Astrocyte of the spinal cord (primary cell): ENCODE measurements at regions not wholly inside any gene's neighbourhood (a gene's known extent, or its start where the extent isn't known, plus 50 kb on each side); places are given as distances from the start of the nearest gene placed in this dataset.

Source experiments
- DNase-seq: peaks from one replicate; pipeline ENCODE4 v3.0.0; 2011; ENCODE audit warnings: low read depth, low spot score
- H3K4me3 ChIP-seq: 2 replicates; pipeline ENCODE4 v1.5.1; 2011; ENCODE audit warnings: low read depth, mild to moderate bottlenecking, low read length, moderate library complexity
- in situ Hi-C: cut with HindIII; loops from 2 replicates; pipeline ENCODE4 v1.10.0; 2017; ENCODE audit warnings: low sequenced_read_pairs
- TF ChIP-seq, protein P1 (sequence below): IDR thresholded peaks from 2 replicates; pipeline ENCODE4 v1.5.1; 2012; ENCODE audit warnings: low read depth, mild to moderate bottlenecking, low read length, inconsistent platforms

DNA sequence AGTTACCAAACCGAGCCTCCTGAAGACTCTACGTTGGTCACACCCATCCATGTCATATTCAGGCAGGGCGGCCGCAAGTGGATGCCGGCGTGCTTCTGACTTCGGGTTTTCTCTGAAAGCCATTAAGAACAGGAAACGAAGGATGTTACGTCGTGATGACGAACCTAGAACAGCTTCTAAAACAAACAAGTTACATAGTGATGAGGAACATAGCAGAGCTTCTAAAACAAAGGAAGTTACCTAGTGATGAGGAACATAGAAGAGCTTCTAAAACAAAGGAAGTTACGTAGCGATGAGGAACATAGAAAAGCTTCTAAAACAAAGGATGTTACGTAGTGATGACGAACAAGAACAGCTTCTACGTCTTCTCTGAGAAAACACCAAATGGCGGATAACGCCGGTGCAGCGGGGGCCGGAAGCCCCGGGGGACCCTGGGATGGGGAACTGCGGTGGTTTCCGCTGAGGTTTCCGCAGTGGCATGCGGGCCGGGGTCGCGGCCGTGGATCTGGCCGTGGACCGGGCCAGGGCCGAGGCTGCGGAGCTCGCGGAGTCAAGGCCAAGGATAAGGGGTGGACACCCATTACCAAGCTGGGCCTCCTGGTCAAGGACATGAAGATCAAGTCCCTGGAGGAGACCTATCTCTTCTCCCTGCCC, 141.1 kb downstream of the SOCS6 start:
- TF ChIP-seq, protein P1, sequence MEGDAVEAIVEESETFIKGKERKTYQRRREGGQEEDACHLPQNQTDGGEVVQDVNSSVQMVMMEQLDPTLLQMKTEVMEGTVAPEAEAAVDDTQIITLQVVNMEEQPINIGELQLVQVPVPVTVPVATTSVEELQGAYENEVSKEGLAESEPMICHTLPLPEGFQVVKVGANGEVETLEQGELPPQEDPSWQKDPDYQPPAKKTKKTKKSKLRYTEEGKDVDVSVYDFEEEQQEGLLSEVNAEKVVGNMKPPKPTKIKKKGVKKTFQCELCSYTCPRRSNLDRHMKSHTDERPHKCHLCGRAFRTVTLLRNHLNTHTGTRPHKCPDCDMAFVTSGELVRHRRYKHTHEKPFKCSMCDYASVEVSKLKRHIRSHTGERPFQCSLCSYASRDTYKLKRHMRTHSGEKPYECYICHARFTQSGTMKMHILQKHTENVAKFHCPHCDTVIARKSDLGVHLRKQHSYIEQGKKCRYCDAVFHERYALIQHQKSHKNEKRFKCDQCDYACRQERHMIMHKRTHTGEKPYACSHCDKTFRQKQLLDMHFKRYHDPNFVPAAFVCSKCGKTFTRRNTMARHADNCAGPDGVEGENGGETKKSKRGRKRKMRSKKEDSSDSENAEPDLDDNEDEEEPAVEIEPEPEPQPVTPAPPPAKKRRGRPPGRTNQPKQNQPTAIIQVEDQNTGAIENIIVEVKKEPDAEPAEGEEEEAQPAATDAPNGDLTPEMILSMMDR = no peak
- in situ Hi-C loops = no loop called here
- no peak for DNase-seq
- H3K4me3 ChIP-seq = no peak overlapping the region

- DNase-seq = no peak
- in situ Hi-C loops = no loop called here
- TF ChIP-seq, protein P1 = no peak
- no peak overlapping the region for H3K4me3 ChIP-seq
These were observed 139.6 kb downstream of the SOCS6 start for GRCh38 chr18:70428439-70428838.

GRCh38 chr18:70426818-70427217, 138.0 kb downstream of the SOCS6 start:
- TF ChIP-seq, protein P1 = no peak
- in situ Hi-C loops = no loop called here
- H3K4me3 ChIP-seq = no peak overlapping the region
- no peak for DNase-seq

- in situ Hi-C loops = no loop called here
- DNase-seq = no peak
- no peak overlapping the region for H3K4me3 ChIP-seq
- TF ChIP-seq, protein P1 = no peak
These were observed 136.4 kb downstream of the SOCS6 start for GRCh38 chr18:70425236-70425635.

DNA sequence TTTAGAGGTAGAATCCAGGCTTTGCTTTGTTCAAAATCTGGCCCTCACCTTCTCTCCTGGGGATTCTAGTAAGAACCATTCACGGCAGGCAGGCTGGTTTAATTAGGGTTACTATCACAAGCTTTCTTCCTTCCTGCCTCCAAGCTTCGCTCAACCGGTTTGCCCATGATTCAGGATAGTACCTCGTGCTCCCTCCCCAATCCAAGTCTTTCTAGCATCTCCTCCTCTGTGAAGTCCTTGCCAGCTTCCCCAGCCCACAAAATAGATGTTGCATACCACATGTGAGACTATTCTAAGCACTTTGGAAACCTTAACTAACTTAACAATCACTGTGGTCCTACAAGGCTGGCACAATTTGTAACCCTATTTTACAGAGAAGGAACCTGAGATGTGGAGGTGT, 135.1 kb downstream of the SOCS6 start:
- in situ Hi-C loops = no loop called here
- TF ChIP-seq, protein P1 = no peak
- peak; percentile 7 for DNase-seq
- H3K4me3 ChIP-seq = no peak overlapping the region

DNA sequence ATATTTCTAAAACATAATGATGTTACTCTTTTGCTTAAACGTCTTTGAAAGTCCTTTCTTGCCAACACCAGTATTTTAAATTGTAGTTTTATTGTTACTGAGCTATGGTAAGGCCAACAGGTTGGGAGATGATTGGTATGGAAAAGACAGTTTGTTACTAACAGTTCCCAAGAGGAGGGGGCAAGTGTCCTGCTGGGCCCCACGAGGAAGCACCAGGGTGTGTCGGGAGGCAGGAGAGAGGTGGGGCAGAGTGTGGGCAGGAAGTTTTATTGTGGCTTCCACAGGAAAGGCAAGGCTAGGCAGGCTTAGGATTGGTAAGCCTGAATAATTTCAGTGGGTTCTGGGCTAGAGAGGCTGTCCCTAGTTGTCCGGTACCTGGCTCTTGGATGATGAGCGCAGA, 134.3 kb downstream of the SOCS6 start:
- DNase-seq = no peak
- no peak overlapping the region for H3K4me3 ChIP-seq
- TF ChIP-seq, protein P1 = no peak
- in situ Hi-C loops = no loop called here
